Activated T-helper 2 cell treated with anti-CD3 and anti-CD28 coated beads, Interferon-gamma antibody, Interleukin-2, Interleukin-4, amounts not matched to agents 10 μg/mL and 5 μg/mL and 100 μg/mL, durations not matched to agents 14 hours and 24 hours and 36 hours (primary cell): ENCODE measurements at regions not wholly inside any gene's neighbourhood (a gene's known extent, or its start where the extent isn't known, plus 50 kb on each side); places are given as distances from the start of the nearest gene placed in this dataset.

Source experiments
- DNase-seq: peaks from one replicate; pipeline ENCODE4 v3.0.0; 2021; ENCODE audit warnings: low spot score
- H3K27ac Mint-ChIP-seq: one replicate; pipeline ENCODE4 v1.8.0; 2021; ENCODE audit warnings: mixed read lengths
- H3K27me3 Mint-ChIP-seq: one replicate; pipeline ENCODE4 v1.8.0; 2021; ENCODE audit warnings: low read depth, mixed read lengths
- H3K36me3 Mint-ChIP-seq: one replicate; pipeline ENCODE4 v1.8.0; 2021; ENCODE audit warnings: low read depth, mixed read lengths
- H3K4me1 Mint-ChIP-seq: one replicate; pipeline ENCODE4 v1.8.0; 2021; ENCODE audit warnings: low read depth, mixed read lengths
- H3K4me3 Mint-ChIP-seq: one replicate; pipeline ENCODE4 v1.8.0; 2021; ENCODE audit warnings: low read depth, mild to moderate bottlenecking, moderate library complexity, mixed read lengths
- H3K9me3 Mint-ChIP-seq: one replicate; pipeline ENCODE4 v1.8.0; 2021; ENCODE audit warnings: mixed read lengths
- intact Hi-C: fragments of 100-400 bp; cut with micrococcal nuclease; formaldehyde crosslinking; loops from one replicate; pipeline ENCODE4 v1.15.1; 2023

DNA sequence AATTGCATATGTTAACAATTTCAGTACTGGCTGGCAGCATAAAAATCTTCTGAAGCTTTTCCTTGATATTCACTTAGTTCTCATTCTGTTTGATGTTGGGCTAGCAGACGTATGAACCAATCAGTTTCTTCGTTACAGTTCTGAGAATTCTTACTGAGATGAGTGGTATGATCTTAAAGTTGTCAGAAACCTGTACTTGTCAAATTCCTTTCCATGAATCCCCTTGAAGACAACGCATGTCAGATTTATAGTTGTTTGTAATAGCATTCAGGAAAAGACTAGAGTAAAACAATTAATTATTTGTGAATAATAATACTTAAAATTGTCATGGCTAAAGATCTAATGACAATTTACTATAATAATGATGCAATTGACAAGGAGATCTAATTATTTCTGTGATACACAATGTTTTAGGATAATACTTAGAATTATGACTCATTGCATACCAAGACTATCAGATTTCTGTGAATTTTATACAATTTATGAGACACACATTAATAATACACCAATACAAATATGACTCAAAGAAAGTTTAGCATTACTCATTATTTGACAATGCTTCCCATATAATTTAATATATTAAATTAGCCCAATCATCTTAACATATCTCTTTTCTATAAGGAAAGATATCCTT lies 447.2 kb downstream of the RFC3 start:
- H3K4me1 Mint-ChIP-seq, result no peaks in the 10 kb centered on the region
- DNase-seq, result no peak
- intact Hi-C loops, result no loop called here
- no peaks in the 10 kb centered on the region for H3K27me3 Mint-ChIP-seq
- H3K27ac Mint-ChIP-seq, result no peak overlapping the region
- no peak overlapping the region for H3K4me3 Mint-ChIP-seq
- peaks cover 3% of the 10 kb centered on the region for H3K9me3 Mint-ChIP-seq
- H3K36me3 Mint-ChIP-seq, result no peaks in the 10 kb centered on the region

DNA sequence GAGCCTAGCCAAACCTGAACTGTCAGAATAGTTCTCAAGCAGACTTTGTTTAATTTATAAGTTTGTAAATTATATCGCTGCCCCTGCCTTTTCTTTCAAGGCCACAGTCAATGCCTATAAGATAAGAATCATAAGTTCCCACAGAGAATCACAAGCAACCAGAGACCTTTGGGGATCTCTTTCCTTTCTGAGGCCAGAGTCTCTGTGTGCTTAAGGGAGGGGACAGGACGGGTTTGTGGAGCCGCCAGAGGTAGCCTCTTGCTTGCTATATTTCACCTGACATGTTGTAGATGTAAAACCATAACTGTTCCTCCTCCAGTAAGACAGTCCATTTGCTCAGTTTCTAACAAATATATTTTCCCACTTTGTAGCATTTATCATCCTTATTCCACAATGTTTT lies 458.8 kb downstream of the RFC3 start:
- intact Hi-C loops, result no loop called here

DNA sequence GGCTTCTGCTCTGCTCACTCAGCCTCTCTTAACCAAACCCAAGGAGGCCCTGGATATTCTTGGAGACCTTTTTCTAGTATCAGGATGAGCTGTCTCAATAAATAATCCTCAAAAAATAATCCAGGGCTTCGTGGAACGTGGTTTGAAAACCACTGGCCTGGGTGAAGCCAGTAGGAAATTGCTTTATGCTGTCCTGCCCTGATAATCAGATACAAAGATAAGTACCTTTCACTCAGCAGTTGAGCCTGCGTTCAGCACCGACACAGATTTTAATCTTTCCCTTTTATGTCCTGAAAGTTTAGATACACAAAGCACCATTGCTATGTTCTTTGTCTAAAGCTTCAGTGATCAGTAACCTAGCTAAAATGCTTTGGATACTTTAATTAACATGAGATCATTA lies 460.0 kb downstream of the RFC3 start:
- intact Hi-C loops, result no loop called here
- H3K4me3 Mint-ChIP-seq, result no peak overlapping the region
- H3K36me3 Mint-ChIP-seq, result no peaks in the 10 kb centered on the region

More for the DNA sequence above, 458.8 kb downstream of the RFC3 start:
- no peak overlapping the region for H3K4me3 Mint-ChIP-seq
- H3K27me3 Mint-ChIP-seq, result no peaks in the 10 kb centered on the region
- H3K4me1 Mint-ChIP-seq, result no peaks in the 10 kb centered on the region
- H3K36me3 Mint-ChIP-seq, result no peaks in the 10 kb centered on the region
- peaks cover 11% of the 10 kb centered on the region for H3K9me3 Mint-ChIP-seq
- DNase-seq, result no peak
- no peak overlapping the region for H3K27ac Mint-ChIP-seq

DNA sequence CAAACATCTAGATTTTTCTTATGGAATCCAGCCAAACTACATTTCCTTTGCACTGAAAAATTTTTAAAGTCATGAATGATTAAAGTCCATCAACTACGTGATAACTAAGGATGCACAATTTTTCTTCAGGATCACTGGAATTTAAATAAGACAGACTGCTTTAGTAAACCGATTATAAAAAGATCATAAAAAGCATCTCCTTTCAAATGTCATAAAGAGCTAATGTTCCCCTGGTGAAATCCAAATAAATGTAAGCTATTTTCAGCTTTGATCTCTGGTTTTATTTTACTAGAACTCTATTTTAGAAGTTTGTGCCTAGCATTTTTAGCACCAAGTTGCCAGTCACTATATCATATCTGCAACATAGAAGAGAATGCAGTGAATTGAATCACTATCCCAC lies 460.8 kb downstream of the RFC3 start:
- no peaks in the 10 kb centered on the region for H3K36me3 Mint-ChIP-seq
- peaks cover 18% of the 10 kb centered on the region for H3K9me3 Mint-ChIP-seq
- no peak overlapping the region for H3K27ac Mint-ChIP-seq
- no peaks in the 10 kb centered on the region for H3K27me3 Mint-ChIP-seq
- no peak for DNase-seq
- intact Hi-C loops, result no loop called here
- no peak overlapping the region for H3K4me3 Mint-ChIP-seq
- H3K4me1 Mint-ChIP-seq, result no peaks in the 10 kb centered on the region

More for the DNA sequence above, 460.0 kb downstream of the RFC3 start:
- H3K27ac Mint-ChIP-seq, result no peak overlapping the region
- no peaks in the 10 kb centered on the region for H3K4me1 Mint-ChIP-seq
- peaks cover 15% of the 10 kb centered on the region for H3K9me3 Mint-ChIP-seq
- DNase-seq, result no peak
- H3K27me3 Mint-ChIP-seq, result no peaks in the 10 kb centered on the region

DNA sequence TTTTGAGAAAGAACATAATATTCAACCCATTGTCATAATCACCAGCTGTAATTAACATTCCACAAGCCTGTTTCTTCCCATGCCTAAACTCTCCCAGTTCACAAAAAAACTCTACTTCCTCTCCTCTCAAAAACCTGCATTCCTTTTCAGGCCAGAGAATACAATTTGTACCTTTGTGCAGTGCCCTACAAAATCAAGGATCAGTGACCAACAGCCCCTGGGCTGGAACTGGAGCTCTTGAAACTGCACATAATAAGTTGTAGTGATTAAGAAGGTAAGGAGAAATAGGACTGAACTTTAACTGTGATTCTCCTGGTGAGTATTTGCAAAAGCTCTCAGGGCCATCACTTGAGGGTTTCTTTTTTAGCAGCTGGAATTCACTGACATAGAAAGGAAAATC lies 472.7 kb downstream of the RFC3 start:
- Mint-ChIP-seq H3K36me3 (no peaks in the 10 kb centered on the region), H3K4me1 (no peaks in the 10 kb centered on the region), H3K9me3 (peaks cover 9% of the 10 kb centered on the region), H3K4me3 (no peak overlapping the region), H3K27ac (no peak overlapping the region), H3K27me3 (no peaks in the 10 kb centered on the region)
- no peak for DNase-seq
- intact Hi-C loops, result no loop called here

DNA sequence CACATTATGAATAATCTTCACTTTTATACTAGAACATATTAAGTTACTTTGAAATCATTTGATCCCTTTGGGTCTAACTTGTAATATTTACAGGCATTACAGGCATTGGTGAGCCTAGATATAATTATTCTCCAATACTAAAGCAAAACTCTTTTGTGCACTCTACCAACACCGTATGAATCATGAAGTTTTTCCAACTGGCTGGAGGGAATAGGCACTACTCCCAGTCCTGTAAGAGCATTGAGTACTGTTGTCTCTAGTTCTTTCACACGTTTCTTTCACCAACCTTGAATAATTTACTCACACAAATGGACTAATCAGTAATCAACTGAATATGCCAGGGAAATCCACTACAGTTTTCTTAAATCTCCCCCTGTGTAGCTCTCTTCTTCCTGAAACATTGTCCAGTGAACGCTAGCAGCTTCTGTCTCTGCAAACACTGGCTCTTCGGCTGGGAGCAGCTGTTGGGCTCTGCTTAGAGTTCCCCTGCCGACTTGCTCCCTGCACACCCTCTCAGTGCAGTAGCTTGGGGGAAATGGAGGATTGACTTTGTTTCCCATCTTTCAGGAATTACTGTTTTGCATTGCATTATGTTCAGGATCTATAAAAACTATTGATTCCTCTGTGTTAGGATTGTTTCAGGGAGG lies 476.7 kb downstream of the RFC3 start:
- DNase-seq, result no peak
- Mint-ChIP-seq H3K27ac (no peak overlapping the region), H3K9me3 (no peaks in the 10 kb centered on the region), H3K27me3 (no peaks in the 10 kb centered on the region), H3K36me3 (no peaks in the 10 kb centered on the region), H3K4me1 (no peaks in the 10 kb centered on the region), H3K4me3 (no peak overlapping the region)
- intact Hi-C loops, result no loop called here

DNA sequence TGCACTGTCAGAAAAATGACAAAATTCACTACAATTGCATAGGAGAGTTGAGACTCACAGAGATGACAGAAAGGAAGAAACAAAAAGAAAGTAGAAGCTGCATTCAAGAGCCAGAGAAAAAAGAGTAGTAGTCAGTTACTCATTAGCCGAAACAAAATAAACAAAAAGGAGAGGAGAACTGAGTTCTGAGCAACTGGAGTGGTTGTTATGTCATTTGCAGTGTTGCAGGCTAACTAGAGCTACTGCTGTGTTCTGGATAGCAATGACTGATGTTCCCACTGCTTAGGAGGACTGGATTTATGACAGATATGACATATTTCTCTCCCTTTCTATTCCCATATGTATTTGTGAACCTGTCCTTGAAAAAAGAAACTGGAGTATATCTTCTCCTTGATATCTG lies 482.6 kb downstream of the RFC3 start:
- Mint-ChIP-seq H3K4me1 (no peaks in the 10 kb centered on the region), H3K36me3 (no peaks in the 10 kb centered on the region), H3K4me3 (no peak overlapping the region), H3K9me3 (peaks cover 16% of the 10 kb centered on the region), H3K27ac (no peak overlapping the region), H3K27me3 (no peaks in the 10 kb centered on the region)
- intact Hi-C loops, result no loop called here
- no peak for DNase-seq

DNA sequence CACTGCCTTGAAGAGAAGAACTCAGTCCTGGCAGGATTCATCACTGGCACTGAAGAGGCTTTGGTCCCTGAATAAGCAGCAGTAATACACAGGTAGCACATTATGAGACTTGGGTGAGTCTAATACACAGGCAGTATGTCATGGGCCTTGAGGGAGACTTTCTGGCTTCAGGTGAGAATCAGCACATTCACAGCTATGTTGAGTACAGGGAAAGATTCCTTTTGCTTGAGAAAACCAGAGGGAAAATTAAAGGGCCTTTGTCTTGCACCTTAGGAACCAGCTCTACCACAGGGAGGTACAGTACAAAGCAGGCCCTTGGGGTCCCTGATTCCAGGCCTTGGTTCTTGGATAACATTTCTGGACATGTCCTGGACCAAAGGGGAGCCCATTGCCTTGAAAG lies 484.6 kb downstream of the RFC3 start:
- Mint-ChIP-seq H3K36me3 (no peaks in the 10 kb centered on the region), H3K4me1 (no peaks in the 10 kb centered on the region), H3K4me3 (no peak overlapping the region), H3K9me3 (peaks cover 20% of the 10 kb centered on the region), H3K27ac (no peak overlapping the region), H3K27me3 (no peaks in the 10 kb centered on the region)
- DNase-seq, result no peak
- intact Hi-C loops, result no loop called here

DNA sequence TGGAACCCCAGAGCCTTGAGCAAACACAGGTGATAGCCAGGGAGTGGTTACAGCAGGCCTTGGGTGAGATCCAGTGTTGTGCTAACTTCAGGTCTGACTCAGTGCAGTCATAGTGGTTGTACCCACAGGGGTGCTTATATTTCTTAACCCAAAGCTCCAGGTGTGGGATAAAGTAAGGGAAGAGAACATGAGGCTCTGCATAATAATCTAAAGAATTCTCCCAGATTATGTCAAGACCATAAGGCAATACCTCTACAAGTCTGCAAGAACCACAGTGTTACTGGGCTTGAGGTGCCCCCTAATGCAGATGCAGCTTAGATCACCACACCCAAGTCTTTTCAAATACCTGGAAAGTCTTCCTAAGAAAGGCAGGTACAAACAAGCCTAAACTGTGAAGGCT lies 485.4 kb downstream of the RFC3 start:
- no peaks in the 10 kb centered on the region for H3K27me3 Mint-ChIP-seq
- intact Hi-C loops, result no loop called here

DNA sequence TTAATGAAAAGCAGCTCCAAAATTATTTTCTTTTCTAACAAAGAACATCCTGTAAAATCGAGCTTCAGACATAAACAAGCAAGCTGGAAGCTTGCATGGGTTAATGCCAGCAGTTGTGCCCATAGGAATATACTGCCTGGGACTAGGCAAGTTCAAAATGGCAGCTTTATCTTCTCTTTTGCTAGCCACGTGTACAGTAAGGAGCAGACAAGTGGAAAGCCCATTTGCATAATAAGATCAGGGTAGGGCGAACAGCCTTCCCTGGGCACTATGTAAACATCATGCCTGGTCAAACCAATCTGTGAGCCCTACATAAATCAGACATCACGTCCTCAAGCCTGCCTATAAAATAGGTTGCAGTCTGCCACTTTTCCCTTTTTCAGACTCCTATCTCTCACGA lies 489.7 kb downstream of the RFC3 start:
- Mint-ChIP-seq H3K9me3 (peaks cover 15% of the 10 kb centered on the region), H3K27ac (no peak overlapping the region), H3K4me3 (no peak overlapping the region), H3K27me3 (no peaks in the 10 kb centered on the region), H3K4me1 (no peaks in the 10 kb centered on the region), H3K36me3 (no peaks in the 10 kb centered on the region)
- intact Hi-C loops, result no loop called here
- DNase-seq, result no peak

More for the DNA sequence above, 485.4 kb downstream of the RFC3 start:
- no peaks in the 10 kb centered on the region for H3K36me3 Mint-ChIP-seq
- peaks cover 20% of the 10 kb centered on the region for H3K9me3 Mint-ChIP-seq
- H3K4me3 Mint-ChIP-seq, result no peak overlapping the region
- DNase-seq, result no peak
- H3K4me1 Mint-ChIP-seq, result no peaks in the 10 kb centered on the region
- no peak overlapping the region for H3K27ac Mint-ChIP-seq

DNA sequence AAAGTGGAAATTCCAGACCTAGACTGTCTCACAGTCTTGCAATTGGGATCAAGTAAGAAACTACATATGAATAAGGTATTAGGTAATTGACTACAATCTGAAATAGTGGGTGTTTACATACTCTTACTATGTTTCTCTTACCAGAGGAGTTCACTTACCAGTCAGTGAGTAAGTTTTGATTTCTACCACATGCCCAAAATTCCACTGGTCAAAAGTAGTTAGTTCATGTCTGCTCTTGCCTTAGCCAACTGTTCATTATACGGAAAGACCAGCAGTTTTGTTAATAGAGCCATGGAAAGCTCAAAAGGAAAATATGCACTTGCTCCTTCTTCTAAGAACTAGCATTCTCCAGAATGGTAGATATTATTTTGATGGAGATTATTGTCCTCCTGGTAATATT lies 490.8 kb downstream of the RFC3 start:
- no peak overlapping the region for H3K4me3 Mint-ChIP-seq
- no peak for DNase-seq
- H3K27me3 Mint-ChIP-seq, result no peaks in the 10 kb centered on the region
- no peaks in the 10 kb centered on the region for H3K4me1 Mint-ChIP-seq
- peaks cover 14% of the 10 kb centered on the region for H3K9me3 Mint-ChIP-seq
- no peaks in the 10 kb centered on the region for H3K36me3 Mint-ChIP-seq
- intact Hi-C loops, result no loop called here
- H3K27ac Mint-ChIP-seq, result no peak overlapping the region

DNA sequence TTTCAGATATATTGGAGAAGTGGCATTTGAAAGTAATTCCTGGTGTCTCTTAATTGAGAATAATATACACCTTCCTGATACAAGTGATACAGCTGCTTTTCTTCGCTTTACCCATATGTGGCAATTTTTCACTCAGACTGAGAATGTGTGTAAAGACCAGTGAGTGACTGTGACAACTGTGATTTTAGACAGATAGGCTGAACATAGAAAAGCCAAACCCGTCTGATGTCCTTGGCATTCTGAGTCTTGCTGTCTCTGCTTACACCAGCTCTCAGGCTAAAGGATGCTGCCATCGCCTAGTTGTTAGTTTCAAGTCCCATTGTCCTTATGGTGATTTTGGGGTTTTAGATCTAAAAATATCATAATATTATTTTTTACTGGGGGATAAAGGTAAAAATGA lies 492.6 kb downstream of the RFC3 start:
- intact Hi-C loops, result no loop called here
- H3K4me3 Mint-ChIP-seq, result no peak overlapping the region
- no peak for DNase-seq
- H3K27ac Mint-ChIP-seq, result no peak overlapping the region
- peaks cover 12% of the 10 kb centered on the region for H3K9me3 Mint-ChIP-seq
- no peaks in the 10 kb centered on the region for H3K36me3 Mint-ChIP-seq
- no peaks in the 10 kb centered on the region for H3K27me3 Mint-ChIP-seq
- no peaks in the 10 kb centered on the region for H3K4me1 Mint-ChIP-seq

DNA sequence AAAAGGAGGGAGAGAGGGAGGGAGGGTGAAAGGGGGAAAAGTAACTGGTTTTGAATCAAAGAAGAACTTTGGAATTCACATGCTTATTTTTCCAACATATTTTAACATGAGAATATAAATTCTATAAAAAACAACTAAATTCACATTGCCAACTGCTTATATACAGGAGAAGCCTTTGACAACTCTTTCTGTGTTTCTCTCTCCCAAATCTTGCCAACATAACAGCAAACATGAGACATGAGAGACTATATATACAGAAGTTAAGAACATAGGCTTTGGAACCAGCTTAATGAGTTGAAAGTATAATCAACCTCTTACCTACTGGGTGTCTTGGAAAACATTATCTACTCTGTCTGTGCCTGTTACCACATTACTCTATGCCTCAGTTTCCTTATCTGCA lies 493.3 kb downstream of the RFC3 start:
- DNase-seq, result no peak
- H3K27ac Mint-ChIP-seq, result no peak overlapping the region
- peaks cover 13% of the 10 kb centered on the region for H3K9me3 Mint-ChIP-seq
- no peaks in the 10 kb centered on the region for H3K4me1 Mint-ChIP-seq
- H3K27me3 Mint-ChIP-seq, result no peaks in the 10 kb centered on the region
- H3K36me3 Mint-ChIP-seq, result no peaks in the 10 kb centered on the region
- H3K4me3 Mint-ChIP-seq, result no peak overlapping the region
- intact Hi-C loops, result no loop called here

DNA sequence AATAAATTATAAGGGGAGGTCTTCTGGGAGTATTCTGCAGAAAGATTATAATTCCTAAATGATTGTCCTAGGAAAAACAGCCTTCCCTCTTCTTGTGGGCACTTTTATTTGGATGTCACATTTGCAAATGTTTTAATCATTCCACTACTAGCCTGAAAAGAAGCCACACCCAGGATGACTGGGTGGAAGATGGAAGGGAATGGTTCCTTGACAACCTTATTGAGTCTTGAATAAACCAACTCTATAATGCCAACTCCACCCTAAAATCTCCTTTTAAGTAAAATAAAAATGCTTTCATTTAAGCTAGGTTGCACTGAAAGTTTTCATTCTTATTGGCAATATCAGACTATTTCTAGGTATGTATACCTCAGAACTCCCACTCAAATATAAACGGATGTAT lies 494.6 kb downstream of the RFC3 start:
- no peaks in the 10 kb centered on the region for H3K36me3 Mint-ChIP-seq
- H3K4me1 Mint-ChIP-seq, result no peaks in the 10 kb centered on the region
- no peaks in the 10 kb centered on the region for H3K27me3 Mint-ChIP-seq
- intact Hi-C loops, result no loop called here
- peaks cover 13% of the 10 kb centered on the region for H3K9me3 Mint-ChIP-seq
- H3K27ac Mint-ChIP-seq, result no peak overlapping the region
- DNase-seq, result no peak
- H3K4me3 Mint-ChIP-seq, result no peak overlapping the region
